HUES48 (cell line): ENCODE measurements at regions not wholly inside any gene's neighbourhood (a gene's known extent, or its start where the extent isn't known, plus 50 kb on each side); places are given as distances from the start of the nearest gene placed in this dataset.

Source experiments
- H3K27ac ChIP-seq: one replicate; pipeline ENCODE4 v1.7.0; 2013; ENCODE audit warnings: low read depth, low read length, inconsistent platforms
- H3K27me3 ChIP-seq: 2 replicates; pipeline ENCODE4 v1.6.1; 2013; ENCODE audit warnings: mild to moderate bottlenecking, low read length; ENCODE audit not compliant: control insufficient read depth, insufficient read depth
- H3K36me3 ChIP-seq: 2 replicates; pipeline ENCODE4 v1.6.1; 2013; ENCODE audit warnings: low read length; ENCODE audit not compliant: control insufficient read depth, insufficient read depth
- H3K4me1 ChIP-seq: 2 replicates; pipeline ENCODE4 v1.6.1; 2013; ENCODE audit warnings: mild to moderate bottlenecking, low read length; ENCODE audit not compliant: control insufficient read depth, insufficient read depth
- H3K4me3 ChIP-seq: 2 replicates; pipeline ENCODE4 v1.5.1; 2013; ENCODE audit warnings: mild to moderate bottlenecking, low read depth, low read length
- H3K9ac ChIP-seq: 2 replicates; pipeline ENCODE4 v1.6.1; 2013; ENCODE audit warnings: mild to moderate bottlenecking, low read depth, low read length, moderate library complexity
- H3K9me3 ChIP-seq: 2 replicates; pipeline ENCODE4 v1.6.1; 2013; ENCODE audit warnings: low read length; ENCODE audit not compliant: control insufficient read depth, insufficient read depth

GRCh38 chr3:106018102-106018501 lies 149.3 kb upstream of the CBLB start:
- H3K9me3 ChIP-seq: no peaks in the 10 kb centered on the region
- no peak overlapping the region for H3K27ac ChIP-seq
- no peak overlapping the region for H3K4me3 ChIP-seq
- no peaks in the 10 kb centered on the region for H3K4me1 ChIP-seq
- H3K9ac ChIP-seq: no peak overlapping the region
- H3K36me3 ChIP-seq: no peaks in the 10 kb centered on the region
- H3K27me3 ChIP-seq: no peaks in the 10 kb centered on the region

DNA sequence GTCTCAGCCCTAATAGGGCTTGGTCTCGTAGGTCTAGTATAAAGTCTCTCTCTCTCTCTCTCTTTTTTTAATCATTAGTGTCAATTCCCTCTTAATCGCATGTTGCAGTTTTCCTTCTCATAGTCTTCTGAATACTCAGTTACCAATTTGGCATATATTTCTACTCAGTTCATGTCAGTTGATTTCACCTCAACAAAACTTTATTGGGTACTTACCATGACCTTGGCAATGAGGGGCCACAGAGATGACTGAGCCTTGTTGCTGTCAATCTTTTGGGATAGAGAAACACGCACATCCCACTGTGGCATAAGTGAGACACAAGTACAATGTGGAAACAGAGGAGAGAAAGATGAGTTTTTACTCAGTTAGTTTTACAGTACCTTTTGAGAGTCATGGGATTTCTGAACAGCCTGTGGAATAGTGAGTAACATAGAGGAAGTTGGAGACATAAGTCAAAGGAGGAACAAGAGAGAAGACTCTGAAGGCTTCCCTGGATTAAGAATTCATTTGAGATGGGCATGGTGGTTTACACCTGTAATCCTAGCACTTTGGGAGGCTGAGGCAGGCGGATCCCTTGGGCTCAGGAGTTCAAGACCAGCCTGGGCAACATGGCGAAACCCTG lies 150.2 kb upstream of the CBLB start:
- Histone ChIP-seq H3K9me3 (no peaks in the 10 kb centered on the region), H3K27ac (no peak overlapping the region), H3K9ac (no peak overlapping the region), H3K4me1 (no peaks in the 10 kb centered on the region), H3K36me3 (no peaks in the 10 kb centered on the region), H3K4me3 (no peak overlapping the region), H3K27me3 (no peaks in the 10 kb centered on the region)

DNA sequence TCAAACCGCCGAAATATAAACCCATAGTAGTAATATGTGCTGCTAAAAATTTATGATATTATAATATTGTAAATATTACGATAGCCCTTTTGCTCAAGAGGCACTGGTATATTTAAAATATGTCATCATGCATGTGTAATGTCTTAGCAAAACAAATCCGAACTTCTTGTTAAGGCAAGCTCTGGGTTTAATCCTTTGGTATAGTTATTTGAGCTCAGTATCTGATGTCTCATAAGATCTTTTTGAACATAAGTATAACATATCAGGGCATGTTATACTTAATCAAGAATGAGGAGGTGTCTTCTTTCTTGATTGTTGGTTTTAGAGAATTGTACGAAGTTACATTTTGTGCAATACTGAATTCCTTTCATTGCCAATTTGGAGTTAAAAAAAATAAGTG lies 154.1 kb upstream of the CBLB start:
- no peak overlapping the region for H3K4me3 ChIP-seq
- H3K36me3 ChIP-seq: no peaks in the 10 kb centered on the region
- no peak overlapping the region for H3K9ac ChIP-seq
- H3K9me3 ChIP-seq: no peaks in the 10 kb centered on the region
- H3K4me1 ChIP-seq: no peaks in the 10 kb centered on the region
- no peak overlapping the region for H3K27ac ChIP-seq
- no peaks in the 10 kb centered on the region for H3K27me3 ChIP-seq

- no peaks in the 10 kb centered on the region for H3K4me1 ChIP-seq
- no peak overlapping the region for H3K4me3 ChIP-seq
- no peaks in the 10 kb centered on the region for H3K36me3 ChIP-seq
- no peaks in the 10 kb centered on the region for H3K27me3 ChIP-seq
- H3K9me3 ChIP-seq: no peaks in the 10 kb centered on the region
- H3K9ac ChIP-seq: no peak overlapping the region
- no peak overlapping the region for H3K27ac ChIP-seq
These were observed 156.4 kb upstream of the CBLB start for GRCh38 chr3:106025151-106025722.

GRCh38 chr3:106029954-106030626 lies 161.3 kb upstream of the CBLB start:
- Histone ChIP-seq H3K4me3 (no peak overlapping the region), H3K27me3 (no peaks in the 10 kb centered on the region), H3K4me1 (no peaks in the 10 kb centered on the region), H3K36me3 (no peaks in the 10 kb centered on the region), H3K27ac (no peak overlapping the region), H3K9me3 (no peaks in the 10 kb centered on the region), H3K9ac (no peak overlapping the region)

- Histone ChIP-seq H3K9ac (no peak overlapping the region), H3K27me3 (no peaks in the 10 kb centered on the region), H3K36me3 (no peaks in the 10 kb centered on the region), H3K4me3 (no peak overlapping the region), H3K27ac (no peak overlapping the region), H3K4me1 (no peaks in the 10 kb centered on the region), H3K9me3 (no peaks in the 10 kb centered on the region)
These were observed 161.8 kb upstream of the CBLB start for GRCh38 chr3:106030627-106030963.

- Histone ChIP-seq H3K9me3 (no peaks in the 10 kb centered on the region), H3K27me3 (no peaks in the 10 kb centered on the region), H3K4me1 (no peaks in the 10 kb centered on the region), H3K9ac (no peak overlapping the region), H3K36me3 (no peaks in the 10 kb centered on the region), H3K4me3 (no peak overlapping the region), H3K27ac (no peak overlapping the region)
These were observed 163.7 kb upstream of the CBLB start for GRCh38 chr3:106032479-106032878.

GRCh38 chr3:106033654-106034053 lies 164.8 kb upstream of the CBLB start:
- no peak overlapping the region for H3K4me3 ChIP-seq
- no peak overlapping the region for H3K9ac ChIP-seq
- H3K36me3 ChIP-seq: no peaks in the 10 kb centered on the region
- H3K4me1 ChIP-seq: no peaks in the 10 kb centered on the region
- no peaks in the 10 kb centered on the region for H3K27me3 ChIP-seq
- no peaks in the 10 kb centered on the region for H3K9me3 ChIP-seq
- H3K27ac ChIP-seq: no peak overlapping the region

- Histone ChIP-seq H3K4me1 (no peaks in the 10 kb centered on the region), H3K9ac (no peak overlapping the region), H3K27ac (no peak overlapping the region), H3K4me3 (no peak overlapping the region), H3K36me3 (no peaks in the 10 kb centered on the region), H3K27me3 (no peaks in the 10 kb centered on the region), H3K9me3 (no peaks in the 10 kb centered on the region; the same call in 1 of the 2 replicates)
These were observed 165.5 kb upstream of the CBLB start for GRCh38 chr3:106034313-106034712.

- H3K36me3 ChIP-seq: no peaks in the 10 kb centered on the region
- no peaks in the 10 kb centered on the region; the same call in 1 of the 2 replicates for H3K9me3 ChIP-seq
- H3K9ac ChIP-seq: no peak overlapping the region
- no peak overlapping the region for H3K4me3 ChIP-seq
- H3K27ac ChIP-seq: no peak overlapping the region
- no peaks in the 10 kb centered on the region for H3K4me1 ChIP-seq
- no peaks in the 10 kb centered on the region for H3K27me3 ChIP-seq
These were observed 166.8 kb upstream of the CBLB start for GRCh38 chr3:106035619-106036018.

DNA sequence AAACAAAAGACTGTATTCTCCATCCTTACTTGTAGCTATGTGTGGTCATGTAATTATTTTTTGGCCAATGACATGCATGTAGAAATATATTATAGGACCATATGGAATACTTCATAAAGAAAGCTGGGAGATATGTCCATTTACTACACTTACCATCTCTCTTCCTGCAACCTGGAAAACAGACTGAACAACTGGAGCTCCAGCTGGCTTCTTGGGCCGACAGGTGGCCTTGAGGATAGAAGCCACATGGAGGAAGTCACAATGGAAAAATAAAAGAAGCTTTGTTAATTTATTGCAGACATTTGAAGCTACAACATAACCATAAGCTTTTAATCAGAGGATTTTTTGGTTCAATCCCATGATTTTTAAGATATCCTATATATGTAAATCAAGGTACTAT lies 167.9 kb upstream of the CBLB start:
- Histone ChIP-seq H3K9ac (no peak overlapping the region), H3K36me3 (no peaks in the 10 kb centered on the region), H3K27ac (no peak overlapping the region), H3K9me3 (no peaks in the 10 kb centered on the region; the same call in 1 of the 2 replicates), H3K4me1 (no peaks in the 10 kb centered on the region), H3K27me3 (no peaks in the 10 kb centered on the region), H3K4me3 (no peak overlapping the region)
